ENCODE measurements at regions not wholly inside any gene's neighbourhood (a gene's known extent, or its start where the extent isn't known, plus 50 kb on each side); places are given as distances from the start of the nearest gene placed in this dataset.

GRCh38 chr2:138176862-138177439 lies 212.7 kb downstream of the HNMT start:
- H3K9me3 ChIP-seq (ENCODE audit: low read length), result no peaks in the 10 kb centered on the region
- no peaks in the 10 kb centered on the region for H3F3A ChIP-seq (ENCODE audit: insufficient read depth, low read length)
- H4K20me1 ChIP-seq (ENCODE audit: insufficient read depth, low read length), result no peaks in the 10 kb centered on the region
- H3K4me3 ChIP-seq (ENCODE audit: low read depth, low read length, poor library complexity, severe bottlenecking), result no peak overlapping the region
- no peaks in the 10 kb centered on the region for H3K4me1 ChIP-seq (ENCODE audit: insufficient read depth, low read length, severe bottlenecking)
- TF ChIP-seq, protein P1, sequence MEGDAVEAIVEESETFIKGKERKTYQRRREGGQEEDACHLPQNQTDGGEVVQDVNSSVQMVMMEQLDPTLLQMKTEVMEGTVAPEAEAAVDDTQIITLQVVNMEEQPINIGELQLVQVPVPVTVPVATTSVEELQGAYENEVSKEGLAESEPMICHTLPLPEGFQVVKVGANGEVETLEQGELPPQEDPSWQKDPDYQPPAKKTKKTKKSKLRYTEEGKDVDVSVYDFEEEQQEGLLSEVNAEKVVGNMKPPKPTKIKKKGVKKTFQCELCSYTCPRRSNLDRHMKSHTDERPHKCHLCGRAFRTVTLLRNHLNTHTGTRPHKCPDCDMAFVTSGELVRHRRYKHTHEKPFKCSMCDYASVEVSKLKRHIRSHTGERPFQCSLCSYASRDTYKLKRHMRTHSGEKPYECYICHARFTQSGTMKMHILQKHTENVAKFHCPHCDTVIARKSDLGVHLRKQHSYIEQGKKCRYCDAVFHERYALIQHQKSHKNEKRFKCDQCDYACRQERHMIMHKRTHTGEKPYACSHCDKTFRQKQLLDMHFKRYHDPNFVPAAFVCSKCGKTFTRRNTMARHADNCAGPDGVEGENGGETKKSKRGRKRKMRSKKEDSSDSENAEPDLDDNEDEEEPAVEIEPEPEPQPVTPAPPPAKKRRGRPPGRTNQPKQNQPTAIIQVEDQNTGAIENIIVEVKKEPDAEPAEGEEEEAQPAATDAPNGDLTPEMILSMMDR (IDR thresholded peaks at IDR 0.05; ENCODE audit: low read length), result no peak
- no peak for TF ChIP-seq EZH2 (IDR thresholded peaks at IDR 0.05; ENCODE audit: borderline replicate concordance, low read length)
- H3K79me2 ChIP-seq (ENCODE audit: insufficient read depth, low read length), result no peaks in the 10 kb centered on the region
- no peaks in the 10 kb centered on the region for H3K9me2 ChIP-seq (ENCODE audit: low read depth, low read length)
- no peak overlapping the region for H3K4me2 ChIP-seq (ENCODE audit: low read length)
- H3K27me3 ChIP-seq (ENCODE audit: insufficient read depth, low read length), result no peaks in the 10 kb centered on the region
- H3K9ac ChIP-seq (ENCODE audit: low read length), result no peak overlapping the region
- no peaks in the 10 kb centered on the region for H3K36me3 ChIP-seq (ENCODE audit: insufficient read depth, low read length)
- H3K27ac ChIP-seq (ENCODE audit: low read depth, low read length, poor library complexity, severe bottlenecking), result no peak overlapping the region
- no peak overlapping the region for H2AFZ ChIP-seq (ENCODE audit: low read length)

DNA sequence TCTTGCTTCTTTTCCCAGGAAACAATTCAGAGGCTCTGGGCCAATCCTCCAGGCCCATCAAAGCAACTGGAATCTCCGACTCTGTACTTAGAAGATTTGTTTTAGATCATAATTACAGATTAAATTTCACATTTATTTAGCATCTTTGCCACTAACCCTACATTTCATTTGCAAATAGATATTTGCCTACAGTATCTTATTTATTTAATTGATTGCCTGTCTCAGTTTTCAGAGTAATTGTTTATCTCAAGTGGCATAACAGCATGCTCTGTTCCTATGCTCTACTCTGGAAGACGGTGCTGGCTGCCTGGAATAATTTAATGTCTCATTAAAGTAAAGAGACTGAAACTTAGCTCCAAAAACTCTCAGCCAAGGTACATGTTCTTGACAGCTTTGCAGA lies 213.4 kb downstream of the HNMT start:
- no peak overlapping the region for H3K27ac ChIP-seq (ENCODE audit: low read depth, low read length, poor library complexity, severe bottlenecking)
- no peaks in the 10 kb centered on the region for H4K20me1 ChIP-seq (ENCODE audit: insufficient read depth, low read length)
- no peak overlapping the region for H3K4me2 ChIP-seq (ENCODE audit: low read length)
- no peak overlapping the region for H3K9ac ChIP-seq (ENCODE audit: low read length)
- no peaks in the 10 kb centered on the region for H3K9me2 ChIP-seq (ENCODE audit: low read depth, low read length)
- H3K36me3 ChIP-seq (ENCODE audit: insufficient read depth, low read length), result no peaks in the 10 kb centered on the region
- H3K79me2 ChIP-seq (ENCODE audit: insufficient read depth, low read length), result no peaks in the 10 kb centered on the region
- no peaks in the 10 kb centered on the region for H3K4me1 ChIP-seq (ENCODE audit: insufficient read depth, low read length, severe bottlenecking)
- H2AFZ ChIP-seq (ENCODE audit: low read length), result no peak overlapping the region
- TF ChIP-seq EZH2 (IDR thresholded peaks at IDR 0.05; ENCODE audit: borderline replicate concordance, low read length), result no peak
- TF ChIP-seq, protein P1 (IDR thresholded peaks at IDR 0.05; ENCODE audit: low read length), result no peak
- no peaks in the 10 kb centered on the region for H3F3A ChIP-seq (ENCODE audit: insufficient read depth, low read length)
- no peak overlapping the region for H3K4me3 ChIP-seq (ENCODE audit: low read depth, low read length, poor library complexity, severe bottlenecking)
- no peaks in the 10 kb centered on the region for H3K9me3 ChIP-seq (ENCODE audit: low read length)
- no peaks in the 10 kb centered on the region for H3K27me3 ChIP-seq (ENCODE audit: insufficient read depth, low read length)

GRCh38 chr2:138180692-138181386 lies 216.6 kb downstream of the HNMT start:
- Histone ChIP-seq H3K9ac (ENCODE audit: low read length) (no peak overlapping the region), H3K4me2 (ENCODE audit: low read length) (no peak overlapping the region)
- no peak for TF ChIP-seq EZH2 (IDR thresholded peaks at IDR 0.05; ENCODE audit: borderline replicate concordance, low read length)
- TF ChIP-seq, protein P1 (IDR thresholded peaks at IDR 0.05; ENCODE audit: low read length), result no peak

More at GRCh38 chr2:138180692-138181386, 216.6 kb downstream of the HNMT start:
- Histone ChIP-seq H2AFZ (ENCODE audit: low read length) (no peak overlapping the region), H4K20me1 (ENCODE audit: insufficient read depth, low read length) (no peaks in the 10 kb centered on the region), H3K4me3 (ENCODE audit: low read depth, low read length, poor library complexity, severe bottlenecking) (no peak overlapping the region), H3F3A (ENCODE audit: insufficient read depth, low read length) (no peaks in the 10 kb centered on the region), H3K27ac (ENCODE audit: low read depth, low read length, poor library complexity, severe bottlenecking) (no peak overlapping the region), H3K4me1 (ENCODE audit: insufficient read depth, low read length, severe bottlenecking) (no peaks in the 10 kb centered on the region), H3K27me3 (ENCODE audit: insufficient read depth, low read length) (no peaks in the 10 kb centered on the region), H3K9me3 (ENCODE audit: low read length) (no peaks in the 10 kb centered on the region), H3K79me2 (ENCODE audit: insufficient read depth, low read length) (no peaks in the 10 kb centered on the region), H3K9me2 (ENCODE audit: low read depth, low read length) (no peaks in the 10 kb centered on the region), H3K36me3 (ENCODE audit: insufficient read depth, low read length) (no peaks in the 10 kb centered on the region)
